K562 (cell line): ENCODE measurements at regions not wholly inside any gene's neighbourhood (a gene's known extent, or its start where the extent isn't known, plus 50 kb on each side); places are given as distances from the start of the nearest gene placed in this dataset.

Experiments
- ATAC-seq: fragments of 200-7000 bp; cut with Tn5 transposase; 3 replicates; pipeline ENCODE4 v1.9.1; 2020; ENCODE audit warnings: moderate library complexity
- BruUV-seq: library from RNA; stranded (reverse); fragments of 400-500 nt; replicated peaks from 2 replicates; lab custom pipeline; 2021; lab: Mats Ljungman, UMichigan
- CTCF ChIA-PET: fragments of 300-600 bp; formaldehyde crosslinking; extraction: SDS; loops from one replicate; lab custom pipeline; 2021; ENCODE audit warnings: low intra/inter-chr PET ratio; lab: Yijun Ruan, JAX
- POLR2A ChIA-PET: fragments of 300-600, 350-650 bp; sonication (Branson Sonifier 250); formaldehyde crosslinking; extraction: SDS; loops from one replicate; lab custom pipeline; 2021; ENCODE audit warnings: antibody characterized with exemption, inconsistent platforms; lab: Yijun Ruan, JAX
- DNase-seq, 4 experiments: peaks; one replicate each; pipeline versions ENCODE4 v3.0.0 to v3.0.0-alpha.2; 2011 to 2018; ENCODE audit warnings: low spot score in 3 of 4, mixed read lengths in 3 of 4; ENCODE audit errors: extremely low read depth in 1 of 4
- FAIRE-seq: peaks from 2 replicates; lab custom pipeline; 2011; peaks lifted over from hg19 to GRCh38; lab: Jason Lieb, UNC
- H2AFZ ChIP-seq: 2 replicates; pipeline ENCODE4 v1.6.0; 2011; ENCODE audit warnings: low read depth, low read length, control low read depth, inconsistent platforms
- H3K27ac ChIP-seq: fragments of 200-600 bp; 3 replicates; pipeline ENCODE4 v1.8.0; 2011; ENCODE audit warnings: low read depth, mild to moderate bottlenecking, control low read depth, inconsistent platforms, low read length, moderate library complexity, mixed read lengths; ENCODE audit errors: extremely low read depth
- H3K27me3 ChIP-seq, 2 experiments: fragments of 300-600 bp in 1 of 2; 2 replicates in 1 of 2; 3 replicates in 1 of 2; pipeline versions ENCODE4 v1.6.0 to v1.8.0; 2011; ENCODE audit warnings: inconsistent platforms in 2 of 2, low read length in 2 of 2, mild to moderate bottlenecking in 1 of 2, mixed read lengths in 1 of 2, moderate library complexity in 1 of 2; ENCODE audit not compliant: control insufficient read depth in 2 of 2, insufficient read depth in 2 of 2
- H3K36me3 ChIP-seq: fragments of 300-600 bp; 3 replicates; pipeline ENCODE4 v1.8.0; 2011; ENCODE audit warnings: mild to moderate bottlenecking, low read length, inconsistent platforms; ENCODE audit not compliant: control insufficient read depth, insufficient read depth
- H3K4me1 ChIP-seq, 2 experiments: fragments of 200-600 bp in 1 of 2; replicated peaks in 1 of 2; 2 replicates in 1 of 2; 3 replicates in 1 of 2; pipeline versions ENCODE4 v1.5.1 to v1.8.0; 2011; ENCODE audit warnings: inconsistent platforms in 2 of 2, low read length in 2 of 2, mild to moderate bottlenecking in 1 of 2, mixed read lengths in 1 of 2, moderate library complexity in 1 of 2; ENCODE audit not compliant: control insufficient read depth in 2 of 2, insufficient read depth in 2 of 2
- H3K4me2 ChIP-seq: 2 replicates; pipeline ENCODE4 v1.6.1; 2011; ENCODE audit warnings: low read length, control low read depth, inconsistent platforms, mixed read lengths; ENCODE audit not compliant: insufficient read depth
- H3K4me3 ChIP-seq: fragments of 200-600 bp; sonication (generic), shearing (Covaris generic); 2 replicates; pipeline ENCODE4 v1.5.1; 2016; ENCODE audit warnings: control low read depth, inconsistent platforms
- H3K79me2 ChIP-seq: fragments of 200-600 bp; 3 replicates; pipeline ENCODE4 v1.8.0; 2011; ENCODE audit warnings: low read length, inconsistent platforms; ENCODE audit not compliant: control insufficient read depth, insufficient read depth
- H3K9ac ChIP-seq, 2 experiments: 2 replicates each; pipeline versions ENCODE4 v1.6.0 to v1.6.1; 2011; ENCODE audit warnings: low read depth in 2 of 2, low read length in 2 of 2, control low read depth in 1 of 2, inconsistent platforms in 1 of 2, mild to moderate bottlenecking in 1 of 2, mixed read lengths in 1 of 2; ENCODE audit not compliant: insufficient read depth in 1 of 2
- H3K9me1 ChIP-seq: one replicate; pipeline ENCODE4 v1.6.0; 2011; ENCODE audit warnings: inconsistent platforms, mild to moderate bottlenecking, low read length, moderate library complexity; ENCODE audit not compliant: control insufficient read depth, insufficient read depth
- H3K9me3 ChIP-seq: replicated peaks from 2 replicates; pipeline ENCODE4 v1.5.1; 2011; ENCODE audit warnings: low read depth, low read length, inconsistent platforms; ENCODE audit not compliant: control insufficient read depth, insufficient read depth
- H4K20me1 ChIP-seq: replicated peaks from 2 replicates; pipeline ENCODE4 v1.6.1; 2011; ENCODE audit warnings: low read length, inconsistent platforms, mixed read lengths; ENCODE audit not compliant: control insufficient read depth, insufficient read depth
- CC2D1A ChIP-seq: fragments of 450-650 bp; IDR thresholded peaks from 2 replicates; pipeline ENCODE4 v1.6.1; 2017; ENCODE audit warnings: mild to moderate bottlenecking
- CHD2 ChIP-seq: IDR thresholded peaks from 2 replicates; pipeline ENCODE4 v1.6.1; 2011; ENCODE audit warnings: low read depth, low read length
- CSDE1 ChIP-seq, 2 experiments: fragments of 450-650 bp; IDR thresholded peaks; 2 replicates each; pipeline ENCODE4 v1.6.1; 2016; ENCODE audit warnings: mild to moderate bottlenecking in 1 of 2
- ELF1 ChIP-seq: fragments of 200-800 bp; sonication (Bioruptor generic); IDR thresholded peaks from 2 replicates; pipeline ENCODE4 v1.6.1; 2016; ENCODE audit warnings: missing genetic modification characterization, missing compliant biosample characterization
- GABPB1 ChIP-seq: sonication (generic); formaldehyde crosslinking; IDR thresholded peaks from 2 replicates; pipeline ENCODE4 v1.8.0; 2022; ENCODE audit warnings: mild to moderate bottlenecking, missing genetic modification reagents
- HDAC2 ChIP-seq: fragments of 450-650 bp; IDR thresholded peaks from 2 replicates; pipeline ENCODE4 v1.6.1; 2016; ENCODE audit warnings: mild to moderate bottlenecking
- HMG20B ChIP-seq: fragments of 250-450 bp; sonication (Bioruptor Pico); IDR thresholded peaks from 2 replicates; pipeline ENCODE4 v1.5.0; 2021; ENCODE audit warnings: mild to moderate bottlenecking
- ZNF830 ChIP-seq: fragments of 250-450 bp; sonication (Bioruptor Pico); IDR thresholded peaks from 2 replicates; pipeline ENCODE4 v1.5.0; 2021; ENCODE audit warnings: mild to moderate bottlenecking
- WGBS: fragments of 100-300 bp; shearing (Covaris generic); methylation state at CpG from one replicate; pipeline ENCODE4 v1.1.6; 2016; ENCODE audit warnings: low coverage, mixed read lengths; ENCODE audit not compliant: insufficient coverage; ENCODE audit errors: missing lambda C conversion rate; 5-methylcytosine and 5-hydroxymethylcytosine counted together
- in situ Hi-C: fragments of 300-500 bp; cut with MboI; formaldehyde crosslinking; loops from 4 replicates; pipeline ENCODE4 v1.15.0; 2018; ENCODE audit warnings: inconsistent platforms, mixed read lengths
- intact Hi-C: fragments of 100-400 bp; cut with micrococcal nuclease; formaldehyde crosslinking; loops from 2 replicates; pipeline ENCODE4 v1.14.2; 2022
- TF ChIP-seq, protein P1 (sequence below): fragments of 450-650 bp; IDR thresholded peaks from 2 replicates; pipeline ENCODE4 v1.6.1; 2016; ENCODE audit warnings: antibody characterized with exemption
- TF ChIP-seq, protein P2 (sequence below): sonication (generic); formaldehyde crosslinking; IDR thresholded peaks from 2 replicates; pipeline ENCODE4 v1.8.0; 2023; ENCODE audit warnings: mild to moderate bottlenecking, missing genetic modification reagents
- TF ChIP-seq, protein P3 (sequence below): sonication (generic); formaldehyde crosslinking; IDR thresholded peaks from 2 replicates; pipeline ENCODE4 v1.8.1; 2023; ENCODE audit warnings: mild to moderate bottlenecking, missing genetic modification reagents
- TF ChIP-seq, protein P4 (sequence below): sonication (generic); formaldehyde crosslinking; IDR thresholded peaks from 2 replicates; pipeline ENCODE4 v1.8.0; 2022; ENCODE audit warnings: mild to moderate bottlenecking, missing genetic modification reagents, borderline replicate concordance
- TF ChIP-seq, protein P5 (sequence below): fragments of 250-450 bp; sonication (Bioruptor Pico); IDR thresholded peaks from 2 replicates; pipeline ENCODE4 v1.8.0; 2021; ENCODE audit warnings: moderate library complexity, mild to moderate bottlenecking, inconsistent platforms

DNA sequence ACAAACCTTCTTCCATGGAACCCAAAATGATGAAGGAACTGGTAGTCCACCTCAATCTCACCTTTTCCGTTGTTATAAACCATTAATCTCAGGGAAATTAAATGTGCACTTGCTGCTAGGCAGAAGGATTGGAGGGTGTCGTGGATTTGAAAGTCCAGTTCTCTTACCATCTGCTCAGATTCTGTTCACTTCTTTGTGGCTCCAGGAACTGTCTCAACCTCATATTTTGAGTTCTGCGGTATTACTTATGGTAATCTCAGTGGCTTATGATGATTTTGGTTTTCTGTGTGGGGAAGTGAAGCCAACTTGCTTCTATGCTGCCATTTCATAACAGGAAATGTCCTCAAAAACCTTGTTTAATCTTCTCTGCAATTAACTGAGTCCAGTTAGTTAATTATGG lies 136.4 kb downstream of the CDC14C start:
- Histone ChIP-seq H3K9me3 (no peaks in the 10 kb centered on the region), H2AFZ (no peak overlapping the region)

DNA sequence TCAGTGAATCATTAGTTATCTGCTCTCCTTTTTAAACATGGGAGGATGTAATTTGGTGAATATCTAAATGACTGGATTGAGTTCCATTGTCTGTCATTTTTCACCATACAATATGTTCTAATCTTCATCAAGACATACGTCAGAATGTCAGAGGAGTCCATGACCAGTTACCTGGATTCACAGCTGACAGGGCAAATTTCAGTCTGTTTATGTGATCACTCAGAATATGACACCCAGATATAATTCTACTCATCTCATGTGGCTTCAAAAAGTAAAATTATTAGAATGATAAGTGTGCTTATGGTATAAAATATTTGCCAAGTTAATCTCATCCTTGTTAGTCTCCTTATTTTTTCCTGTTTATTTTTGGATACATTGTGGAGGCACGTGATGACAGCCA lies 150.2 kb downstream of the CDC14C start:
- Histone ChIP-seq H3K27ac (no peak overlapping the region), H2AFZ (no peak overlapping the region), H3K79me2 (no peaks in the 10 kb centered on the region), H3K36me3 (no peaks in the 10 kb centered on the region), H3K4me3 (no peak overlapping the region), H3K9me1 (no peaks in the 10 kb centered on the region), H4K20me1 (no peaks in the 10 kb centered on the region), H3K4me2 (no peak overlapping the region), H3K9me3 (no peaks in the 10 kb centered on the region; the same call in 1 of the 2 replicates), H3K27me3 (no peaks in the 10 kb centered on the region), H3K9ac (no peak overlapping the region), H3K4me1 (no peaks in the 10 kb centered on the region)
- intact Hi-C loops (no loop called here), in situ Hi-C loops (no loop called here)
- no TSS peak for BruUV-seq
- CTCF ChIA-PET = no interaction called here
- WGBS = 3% methylated on average over 2 of the region's 2 CpGs
- FAIRE-seq = no peak
- ATAC-seq = no peak
- DNase-seq = no peak
- POLR2A ChIA-PET = no interaction called here
- TF ChIP-seq ZNF830 (CRISPR knock-in tag) (no peak), CHD2 (no peak), GABPB1 (CRISPR knock-in tag) (no peak), CSDE1 (IDR thresholded peaks at IDR 0.05) (no peak)
- TF ChIP-seq, protein P1, sequence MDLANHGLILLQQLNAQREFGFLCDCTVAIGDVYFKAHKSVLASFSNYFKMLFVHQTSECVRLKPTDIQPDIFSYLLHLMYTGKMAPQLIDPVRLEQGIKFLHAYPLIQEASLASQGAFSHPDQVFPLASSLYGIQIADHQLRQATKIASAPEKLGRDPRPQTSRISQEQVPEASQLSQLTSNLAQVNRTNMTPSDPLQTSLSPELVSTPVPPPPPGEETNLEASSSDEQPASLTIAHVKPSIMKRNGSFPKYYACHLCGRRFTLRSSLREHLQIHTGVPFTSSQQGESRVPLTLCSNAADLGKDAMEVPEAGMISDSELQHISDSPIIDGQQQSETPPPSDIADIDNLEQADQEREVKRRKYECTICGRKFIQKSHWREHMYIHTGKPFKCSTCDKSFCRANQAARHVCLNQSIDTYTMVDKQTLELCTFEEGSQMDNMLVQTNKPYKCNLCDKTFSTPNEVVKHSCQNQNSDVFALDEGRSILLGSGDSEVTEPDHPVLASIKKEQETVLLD = no peak
- TF ChIP-seq, protein P2, sequence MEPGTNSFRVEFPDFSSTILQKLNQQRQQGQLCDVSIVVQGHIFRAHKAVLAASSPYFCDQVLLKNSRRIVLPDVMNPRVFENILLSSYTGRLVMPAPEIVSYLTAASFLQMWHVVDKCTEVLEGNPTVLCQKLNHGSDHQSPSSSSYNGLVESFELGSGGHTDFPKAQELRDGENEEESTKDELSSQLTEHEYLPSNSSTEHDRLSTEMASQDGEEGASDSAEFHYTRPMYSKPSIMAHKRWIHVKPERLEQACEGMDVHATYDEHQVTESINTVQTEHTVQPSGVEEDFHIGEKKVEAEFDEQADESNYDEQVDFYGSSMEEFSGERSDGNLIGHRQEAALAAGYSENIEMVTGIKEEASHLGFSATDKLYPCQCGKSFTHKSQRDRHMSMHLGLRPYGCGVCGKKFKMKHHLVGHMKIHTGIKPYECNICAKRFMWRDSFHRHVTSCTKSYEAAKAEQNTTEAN (CRISPR knock-in tag) = no peak
- TF ChIP-seq, protein P3, sequence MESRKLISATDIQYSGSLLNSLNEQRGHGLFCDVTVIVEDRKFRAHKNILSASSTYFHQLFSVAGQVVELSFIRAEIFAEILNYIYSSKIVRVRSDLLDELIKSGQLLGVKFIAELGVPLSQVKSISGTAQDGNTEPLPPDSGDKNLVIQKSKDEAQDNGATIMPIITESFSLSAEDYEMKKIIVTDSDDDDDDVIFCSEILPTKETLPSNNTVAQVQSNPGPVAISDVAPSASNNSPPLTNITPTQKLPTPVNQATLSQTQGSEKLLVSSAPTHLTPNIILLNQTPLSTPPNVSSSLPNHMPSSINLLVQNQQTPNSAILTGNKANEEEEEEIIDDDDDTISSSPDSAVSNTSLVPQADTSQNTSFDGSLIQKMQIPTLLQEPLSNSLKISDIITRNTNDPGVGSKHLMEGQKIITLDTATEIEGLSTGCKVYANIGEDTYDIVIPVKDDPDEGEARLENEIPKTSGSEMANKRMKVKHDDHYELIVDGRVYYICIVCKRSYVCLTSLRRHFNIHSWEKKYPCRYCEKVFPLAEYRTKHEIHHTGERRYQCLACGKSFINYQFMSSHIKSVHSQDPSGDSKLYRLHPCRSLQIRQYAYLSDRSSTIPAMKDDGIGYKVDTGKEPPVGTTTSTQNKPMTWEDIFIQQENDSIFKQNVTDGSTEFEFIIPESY (CRISPR knock-in tag) = no peak
- TF ChIP-seq, protein P4, sequence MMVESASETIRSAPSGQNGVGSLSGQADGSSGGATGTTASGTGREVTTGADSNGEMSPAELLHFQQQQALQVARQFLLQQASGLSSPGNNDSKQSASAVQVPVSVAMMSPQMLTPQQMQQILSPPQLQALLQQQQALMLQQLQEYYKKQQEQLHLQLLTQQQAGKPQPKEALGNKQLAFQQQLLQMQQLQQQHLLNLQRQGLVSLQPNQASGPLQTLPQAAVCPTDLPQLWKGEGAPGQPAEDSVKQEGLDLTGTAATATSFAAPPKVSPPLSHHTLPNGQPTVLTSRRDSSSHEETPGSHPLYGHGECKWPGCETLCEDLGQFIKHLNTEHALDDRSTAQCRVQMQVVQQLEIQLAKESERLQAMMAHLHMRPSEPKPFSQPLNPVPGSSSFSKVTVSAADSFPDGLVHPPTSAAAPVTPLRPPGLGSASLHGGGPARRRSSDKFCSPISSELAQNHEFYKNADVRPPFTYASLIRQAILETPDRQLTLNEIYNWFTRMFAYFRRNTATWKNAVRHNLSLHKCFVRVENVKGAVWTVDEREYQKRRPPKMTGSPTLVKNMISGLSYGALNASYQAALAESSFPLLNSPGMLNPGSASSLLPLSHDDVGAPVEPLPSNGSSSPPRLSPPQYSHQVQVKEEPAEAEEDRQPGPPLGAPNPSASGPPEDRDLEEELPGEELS (CRISPR knock-in tag) = no peak

More for the DNA sequence above, 136.4 kb downstream of the CDC14C start:
- intact Hi-C loops (no loop called here), in situ Hi-C loops (no loop called here)
- Histone ChIP-seq H3K4me1 (no peaks in the 10 kb centered on the region), H3K9me1 (no peaks in the 10 kb centered on the region), H3K79me2 (no peaks in the 10 kb centered on the region), H3K27ac (no peak overlapping the region), H4K20me1 (no peaks in the 10 kb centered on the region), H3K9ac (no peak overlapping the region), H3K4me2 (no peak overlapping the region), H3K36me3 (no peaks in the 10 kb centered on the region), H3K4me3 (no peak overlapping the region), H3K27me3 (no peaks in the 10 kb centered on the region)
- ATAC-seq (no peak), DNase-seq (no peak), FAIRE-seq (no peak)
- WGBS = 0% methylated on average over 3 of the region's 3 CpGs
- no TSS peak for BruUV-seq
- TF ChIP-seq HDAC2 (no peak), ELF1 (tag) (no peak), HMG20B (CRISPR knock-in tag) (no peak), CC2D1A (no peak)
- TF ChIP-seq, protein P5, sequence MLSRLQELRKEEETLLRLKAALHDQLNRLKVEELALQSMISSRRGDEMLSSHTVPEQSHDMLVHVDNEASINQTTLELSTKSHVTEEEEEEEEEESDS (CRISPR knock-in tag) = no peak
- CTCF ChIA-PET = no interaction called here
- POLR2A ChIA-PET = no interaction called here
